WTC11 (cell line): ENCODE measurements at regions not wholly inside any gene's neighbourhood (a gene's known extent, or its start where the extent isn't known, plus 50 kb on each side); places are given as distances from the start of the nearest gene placed in this dataset.

Source experiments
- ATAC-seq: fragments of 200-7000 bp; cut with Tn5 transposase; 2 replicates; pipeline ENCODE4 v1.10.0; 2021; ENCODE audit warnings: mild to moderate bottlenecking, moderate library complexity
- CTCF ChIA-PET: fragments of 300-600 bp; sonication (Branson Sonifier 250); formaldehyde crosslinking; loops from one replicate; lab custom pipeline; 2021; ENCODE audit warnings: antibody characterized with exemption; lab: Charles Lee
- POLR2A ChIA-PET: fragments of 350-600 bp; sonication (Branson Sonifier 250); formaldehyde crosslinking; loops from one replicate; lab custom pipeline; 2021; ENCODE audit warnings: antibody characterized with exemption; lab: Charles Lee
- DNase-seq: peaks from one replicate; pipeline ENCODE4 v3.0.0; 2021; ENCODE audit warnings: low spot score
- H3K27ac Mint-ChIP-seq: 2 replicates; pipeline ENCODE4 v1.8.0; 2021; ENCODE audit warnings: mixed read lengths
- H3K27me3 Mint-ChIP-seq: 2 replicates; pipeline ENCODE4 v1.8.0; 2021; ENCODE audit warnings: low read depth, mild to moderate bottlenecking, moderate library complexity, mixed read lengths
- H3K36me3 Mint-ChIP-seq: 2 replicates; pipeline ENCODE4 v1.8.0; 2021; ENCODE audit warnings: mixed read lengths
- H3K4me1 Mint-ChIP-seq: 2 replicates; pipeline ENCODE4 v1.8.0; 2022; ENCODE audit warnings: mixed read lengths
- H3K4me3 Mint-ChIP-seq: 2 replicates; pipeline ENCODE4 v1.8.0; 2021; ENCODE audit warnings: mild to moderate bottlenecking, moderate library complexity, mixed read lengths
- H3K9me3 Mint-ChIP-seq: 2 replicates; pipeline ENCODE4 v1.8.0; 2021; ENCODE audit warnings: mixed read lengths
- ATF2 ChIP-seq: sonication (generic); formaldehyde crosslinking; IDR thresholded peaks from 2 replicates; pipeline ENCODE4 v1.8.1; 2022; ENCODE audit warnings: low read depth, missing genetic modification reagents, borderline replicate concordance
- CBFB ChIP-seq: sonication (generic); formaldehyde crosslinking; IDR thresholded peaks from 2 replicates; pipeline ENCODE4 v1.8.1; 2022; ENCODE audit warnings: mild to moderate bottlenecking, low read depth, missing genetic modification reagents
- EMX1 ChIP-seq: fragments of 250-450 bp; sonication (Bioruptor Pico); IDR thresholded peaks from 2 replicates; pipeline ENCODE4 v1.8.0; 2021; ENCODE audit warnings: mild to moderate bottlenecking
- ETV6 ChIP-seq: sonication (generic); formaldehyde crosslinking; IDR thresholded peaks from 2 replicates; pipeline ENCODE4 v1.8.1; 2022; ENCODE audit warnings: mild to moderate bottlenecking, missing genetic modification reagents
- IRF2 ChIP-seq: sonication (generic); formaldehyde crosslinking; IDR thresholded peaks from 2 replicates; pipeline ENCODE4 v1.8.0; 2022; ENCODE audit warnings: low read depth, missing genetic modification reagents, borderline replicate concordance
- JAZF1 ChIP-seq: fragments of 250-450 bp; sonication (Bioruptor Pico); IDR thresholded peaks from 2 replicates; pipeline ENCODE4 v1.9.0; 2021; ENCODE audit warnings: moderate library complexity, mild to moderate bottlenecking, inconsistent platforms
- OVOL2 ChIP-seq: fragments of 250-450 bp; sonication (Bioruptor Pico); IDR thresholded peaks from 2 replicates; pipeline ENCODE4 v1.9.0; 2021; ENCODE audit warnings: mild to moderate bottlenecking, borderline replicate concordance
- SMAD3 ChIP-seq: sonication (generic); formaldehyde crosslinking; IDR thresholded peaks from 2 replicates; pipeline ENCODE4 v1.8.0; 2022; ENCODE audit warnings: missing genetic modification reagents, mild to moderate bottlenecking, borderline replicate concordance
- TEAD4 ChIP-seq: sonication (generic); formaldehyde crosslinking; IDR thresholded peaks from 2 replicates; pipeline ENCODE4 v1.8.0; 2022; ENCODE audit warnings: mild to moderate bottlenecking, missing genetic modification reagents
- TP53 ChIP-seq: sonication (generic); formaldehyde crosslinking; IDR thresholded peaks from 2 replicates; pipeline ENCODE4 v1.8.1; 2023; ENCODE audit warnings: mild to moderate bottlenecking, missing genetic modification reagents
- ZNF121 ChIP-seq: sonication (generic); formaldehyde crosslinking; IDR thresholded peaks from 2 replicates; pipeline ENCODE4 v1.8.0; 2023; ENCODE audit warnings: missing genetic modification reagents
- ZNF219 ChIP-seq: sonication (generic); formaldehyde crosslinking; IDR thresholded peaks from 2 replicates; pipeline ENCODE4 v1.8.0; 2023; ENCODE audit warnings: missing genetic modification reagents, mild to moderate bottlenecking, borderline replicate concordance
- ZNF263 ChIP-seq: sonication (generic); formaldehyde crosslinking; IDR thresholded peaks from 2 replicates; pipeline ENCODE4 v1.8.1; 2022; ENCODE audit warnings: low read depth, mild to moderate bottlenecking, moderate library complexity, missing genetic modification reagents
- ZNF317 ChIP-seq: sonication (generic); formaldehyde crosslinking; IDR thresholded peaks from 2 replicates; pipeline ENCODE4 v1.8.1; 2023; ENCODE audit warnings: low read depth, mild to moderate bottlenecking, moderate library complexity, missing genetic modification reagents, borderline replicate concordance
- ZNF396 ChIP-seq: fragments of 250-450 bp; sonication (Bioruptor Pico); IDR thresholded peaks from 2 replicates; pipeline ENCODE4 v1.8.0; 2021; ENCODE audit warnings: mild to moderate bottlenecking, moderate library complexity, borderline replicate concordance
- ZNF416 ChIP-seq: fragments of 250-450 bp; sonication (Bioruptor Pico); IDR thresholded peaks from 2 replicates; pipeline ENCODE4 v1.9.0; 2021; ENCODE audit warnings: mild to moderate bottlenecking, inconsistent platforms
- ZNF671 ChIP-seq: fragments of 250-450 bp; sonication (Bioruptor Pico); IDR thresholded peaks from 2 replicates; pipeline ENCODE4 v1.8.0; 2021; ENCODE audit warnings: mild to moderate bottlenecking
- TF ChIP-seq, protein P1 (sequence below): sonication (generic); formaldehyde crosslinking; IDR thresholded peaks from 2 replicates; pipeline ENCODE4 v1.8.0; 2023; ENCODE audit warnings: missing genetic modification reagents, mild to moderate bottlenecking, borderline replicate concordance
- TF ChIP-seq, protein P2 (sequence below): fragments of 250-450 bp; sonication (Bioruptor Pico); IDR thresholded peaks from 2 replicates; pipeline ENCODE4 v1.8.0; 2021; ENCODE audit warnings: mild to moderate bottlenecking
- TF ChIP-seq, protein P3 (sequence below): sonication (generic); formaldehyde crosslinking; IDR thresholded peaks from 2 replicates; pipeline ENCODE4 v1.8.0; 2022; ENCODE audit warnings: mild to moderate bottlenecking, missing genetic modification reagents

DNA sequence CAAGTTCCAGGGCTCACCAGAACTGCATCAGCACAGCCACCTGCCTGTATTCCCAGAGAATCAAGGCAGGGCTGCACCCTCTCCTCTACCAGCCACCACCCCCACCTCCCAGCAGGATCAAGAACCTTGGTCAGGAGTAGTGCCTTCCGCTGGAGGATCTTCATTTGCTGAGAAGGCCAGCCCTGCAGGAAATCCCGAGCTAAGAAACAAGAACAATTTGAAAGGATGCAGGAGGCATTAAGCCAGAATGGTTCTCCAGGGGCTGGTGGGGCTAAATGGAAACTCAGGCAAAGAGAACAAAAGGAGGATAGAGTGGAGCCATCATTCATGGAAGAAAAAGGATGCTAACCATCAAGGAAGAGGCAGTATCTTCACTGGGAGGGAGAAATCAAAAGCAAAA lies 147.3 kb upstream of the SLC14A2 start (continued):
- TF ChIP-seq, protein P1, sequence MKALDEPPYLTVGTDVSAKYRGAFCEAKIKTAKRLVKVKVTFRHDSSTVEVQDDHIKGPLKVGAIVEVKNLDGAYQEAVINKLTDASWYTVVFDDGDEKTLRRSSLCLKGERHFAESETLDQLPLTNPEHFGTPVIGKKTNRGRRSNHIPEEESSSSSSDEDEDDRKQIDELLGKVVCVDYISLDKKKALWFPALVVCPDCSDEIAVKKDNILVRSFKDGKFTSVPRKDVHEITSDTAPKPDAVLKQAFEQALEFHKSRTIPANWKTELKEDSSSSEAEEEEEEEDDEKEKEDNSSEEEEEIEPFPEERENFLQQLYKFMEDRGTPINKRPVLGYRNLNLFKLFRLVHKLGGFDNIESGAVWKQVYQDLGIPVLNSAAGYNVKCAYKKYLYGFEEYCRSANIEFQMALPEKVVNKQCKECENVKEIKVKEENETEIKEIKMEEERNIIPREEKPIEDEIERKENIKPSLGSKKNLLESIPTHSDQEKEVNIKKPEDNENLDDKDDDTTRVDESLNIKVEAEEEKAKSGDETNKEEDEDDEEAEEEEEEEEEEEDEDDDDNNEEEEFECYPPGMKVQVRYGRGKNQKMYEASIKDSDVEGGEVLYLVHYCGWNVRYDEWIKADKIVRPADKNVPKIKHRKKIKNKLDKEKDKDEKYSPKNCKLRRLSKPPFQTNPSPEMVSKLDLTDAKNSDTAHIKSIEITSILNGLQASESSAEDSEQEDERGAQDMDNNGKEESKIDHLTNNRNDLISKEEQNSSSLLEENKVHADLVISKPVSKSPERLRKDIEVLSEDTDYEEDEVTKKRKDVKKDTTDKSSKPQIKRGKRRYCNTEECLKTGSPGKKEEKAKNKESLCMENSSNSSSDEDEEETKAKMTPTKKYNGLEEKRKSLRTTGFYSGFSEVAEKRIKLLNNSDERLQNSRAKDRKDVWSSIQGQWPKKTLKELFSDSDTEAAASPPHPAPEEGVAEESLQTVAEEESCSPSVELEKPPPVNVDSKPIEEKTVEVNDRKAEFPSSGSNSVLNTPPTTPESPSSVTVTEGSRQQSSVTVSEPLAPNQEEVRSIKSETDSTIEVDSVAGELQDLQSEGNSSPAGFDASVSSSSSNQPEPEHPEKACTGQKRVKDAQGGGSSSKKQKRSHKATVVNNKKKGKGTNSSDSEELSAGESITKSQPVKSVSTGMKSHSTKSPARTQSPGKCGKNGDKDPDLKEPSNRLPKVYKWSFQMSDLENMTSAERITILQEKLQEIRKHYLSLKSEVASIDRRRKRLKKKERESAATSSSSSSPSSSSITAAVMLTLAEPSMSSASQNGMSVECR (CRISPR knock-in tag): no peak
- TF ChIP-seq ZNF416 (CRISPR knock-in tag) (no peak), ZNF219 (no peak), JAZF1 (no peak), TP53 (CRISPR knock-in tag) (no peak), SMAD3 (CRISPR knock-in tag) (no peak), ETV6 (CRISPR knock-in tag) (no peak)

DNA sequence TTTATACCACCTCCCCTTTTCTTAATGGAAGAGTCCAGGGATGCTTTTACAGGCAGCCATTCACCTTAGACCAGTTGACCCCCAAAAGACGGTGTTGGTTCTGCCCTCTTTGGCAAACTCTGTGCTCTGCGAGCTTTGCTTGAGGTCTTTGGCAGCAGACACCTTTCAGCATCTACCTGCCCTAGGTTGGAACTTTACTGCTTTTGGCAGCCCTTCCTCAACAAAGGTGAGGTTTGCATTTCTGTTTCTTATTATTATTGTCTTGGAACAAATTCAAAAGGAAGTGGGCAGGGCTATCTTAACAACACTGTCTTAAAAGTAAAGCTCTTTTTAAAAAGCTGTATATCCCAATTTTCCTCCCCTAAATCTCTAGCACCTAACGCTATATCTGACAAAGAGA lies 136.4 kb upstream of the SLC14A2 start:
- no peak overlapping the region for H3K27ac Mint-ChIP-seq
- peaks cover 8% of the 10 kb centered on the region; the same call in 1 of the 2 replicates for H3K9me3 Mint-ChIP-seq
- DNase-seq (no peak), ATAC-seq (no peak)
- TF ChIP-seq EMX1 (no peak), ZNF396 (CRISPR knock-in tag) (no peak), ZNF317 (CRISPR knock-in tag) (no peak)
- no peaks in the 10 kb centered on the region; the same call in 1 of the 2 replicates for H3K27me3 Mint-ChIP-seq
- CTCF ChIA-PET: interaction anchor here (1.0 kb wide), 1 partner anchor 47 kb away, joined by 3 read pairs; no protein-coding TSS in a partner anchor
- no peaks in the 10 kb centered on the region for H3K36me3 Mint-ChIP-seq
- H3K4me3 Mint-ChIP-seq: no peak overlapping the region
- peaks cover 5% of the 10 kb centered on the region; the same call in 1 of the 2 replicates for H3K4me1 Mint-ChIP-seq
- POLR2A ChIA-PET: no interaction called here

DNA sequence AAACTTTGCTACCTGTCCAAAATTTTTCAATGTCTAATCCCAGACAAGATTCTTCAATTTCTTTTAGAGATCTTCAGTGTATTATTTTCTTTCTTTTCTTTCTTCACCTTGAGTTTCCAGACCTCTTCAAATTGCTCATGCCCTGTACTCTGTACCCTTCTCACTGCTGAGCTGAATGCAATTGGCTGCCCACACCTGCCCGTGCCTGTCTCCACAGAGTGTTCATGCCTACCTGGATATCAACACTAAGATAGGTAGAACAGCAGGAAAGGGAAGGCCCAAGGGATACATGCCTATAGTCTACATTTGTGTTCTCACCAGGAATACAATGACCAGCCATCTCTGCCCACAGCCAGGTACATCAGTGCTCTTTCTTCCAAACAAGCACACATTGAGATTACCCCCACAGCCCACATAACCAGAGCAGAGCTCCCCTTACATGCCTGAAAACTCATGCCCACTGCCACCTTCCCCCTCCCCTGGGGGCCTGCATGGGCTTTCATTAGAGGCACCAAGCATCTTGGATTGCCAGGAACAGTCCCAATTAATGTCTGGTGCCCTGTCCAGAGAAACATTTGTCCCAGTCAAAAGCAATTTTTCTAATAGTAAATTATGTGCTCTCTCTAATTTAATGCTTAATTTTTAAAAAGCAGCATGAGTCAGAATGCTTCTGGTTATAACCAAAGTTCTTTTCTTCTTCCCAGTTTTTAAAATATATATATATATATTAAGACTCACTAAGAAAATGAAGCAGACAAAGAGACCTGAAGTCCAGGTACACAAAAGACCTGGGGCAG lies 134.9 kb upstream of the SLC14A2 start:
- H3K4me3 Mint-ChIP-seq: no peak overlapping the region
- no peaks in the 10 kb centered on the region; the same call in 1 of the 2 replicates for H3K27me3 Mint-ChIP-seq
- ATAC-seq: no peak
- H3K9me3 Mint-ChIP-seq: peaks cover 8% of the 10 kb centered on the region; the same call in 1 of the 2 replicates
- CTCF ChIA-PET: no interaction called here
- no peak overlapping the region for H3K27ac Mint-ChIP-seq
- POLR2A ChIA-PET: no interaction called here
- DNase-seq: no peak
- H3K36me3 Mint-ChIP-seq: no peaks in the 10 kb centered on the region
- no peak for TF ChIP-seq ZNF263
- TF ChIP-seq ZNF121 (CRISPR knock-in tag): no peak
- no peak for TF ChIP-seq OVOL2 (CRISPR knock-in tag)
- TF ChIP-seq IRF2: no peak
- peaks cover 5% of the 10 kb centered on the region; the same call in 1 of the 2 replicates for H3K4me1 Mint-ChIP-seq

DNA sequence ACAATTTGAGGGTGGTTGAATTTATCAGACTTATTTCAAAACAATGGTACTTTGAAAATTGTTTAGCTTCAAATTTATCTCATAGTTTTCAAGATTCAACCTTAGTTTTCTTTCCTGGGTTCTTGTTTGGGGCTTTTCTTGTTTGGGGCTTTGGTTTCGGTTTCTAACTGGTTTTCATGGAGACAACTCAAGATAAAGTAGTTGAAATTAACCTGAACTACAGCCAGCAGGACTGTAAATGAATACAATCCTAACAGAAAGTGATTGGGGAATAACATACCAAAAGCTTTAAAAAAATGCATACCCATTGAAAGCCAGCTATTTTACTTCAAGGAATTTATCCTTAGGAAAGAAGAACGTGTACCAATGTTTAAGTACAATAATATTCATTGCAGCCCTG lies 133.5 kb upstream of the SLC14A2 start:
- ChIA-PET POLR2A (no interaction called here), CTCF (no interaction called here)
- H3K27ac Mint-ChIP-seq: no peak overlapping the region
- H3K36me3 Mint-ChIP-seq: no peaks in the 10 kb centered on the region
- DNase-seq: no peak
- H3K4me1 Mint-ChIP-seq: peaks cover 5% of the 10 kb centered on the region; the same call in 1 of the 2 replicates
- no peak for ATAC-seq
- H3K4me3 Mint-ChIP-seq: no peak overlapping the region
- H3K9me3 Mint-ChIP-seq: peaks cover 9% of the 10 kb centered on the region
- no peaks in the 10 kb centered on the region; the same call in 1 of the 2 replicates for H3K27me3 Mint-ChIP-seq
- no peak for TF ChIP-seq CBFB (CRISPR knock-in tag)
- TF ChIP-seq, protein P2, sequence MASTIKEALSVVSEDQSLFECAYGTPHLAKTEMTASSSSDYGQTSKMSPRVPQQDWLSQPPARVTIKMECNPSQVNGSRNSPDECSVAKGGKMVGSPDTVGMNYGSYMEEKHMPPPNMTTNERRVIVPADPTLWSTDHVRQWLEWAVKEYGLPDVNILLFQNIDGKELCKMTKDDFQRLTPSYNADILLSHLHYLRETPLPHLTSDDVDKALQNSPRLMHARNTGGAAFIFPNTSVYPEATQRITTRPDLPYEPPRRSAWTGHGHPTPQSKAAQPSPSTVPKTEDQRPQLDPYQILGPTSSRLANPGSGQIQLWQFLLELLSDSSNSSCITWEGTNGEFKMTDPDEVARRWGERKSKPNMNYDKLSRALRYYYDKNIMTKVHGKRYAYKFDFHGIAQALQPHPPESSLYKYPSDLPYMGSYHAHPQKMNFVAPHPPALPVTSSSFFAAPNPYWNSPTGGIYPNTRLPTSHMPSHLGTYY (CRISPR knock-in tag): no peak
- no peak for TF ChIP-seq TEAD4 (CRISPR knock-in tag)
- TF ChIP-seq ATF2 (CRISPR knock-in tag): no peak
- no peak for TF ChIP-seq ZNF671 (CRISPR knock-in tag)
- TF ChIP-seq, protein P3, sequence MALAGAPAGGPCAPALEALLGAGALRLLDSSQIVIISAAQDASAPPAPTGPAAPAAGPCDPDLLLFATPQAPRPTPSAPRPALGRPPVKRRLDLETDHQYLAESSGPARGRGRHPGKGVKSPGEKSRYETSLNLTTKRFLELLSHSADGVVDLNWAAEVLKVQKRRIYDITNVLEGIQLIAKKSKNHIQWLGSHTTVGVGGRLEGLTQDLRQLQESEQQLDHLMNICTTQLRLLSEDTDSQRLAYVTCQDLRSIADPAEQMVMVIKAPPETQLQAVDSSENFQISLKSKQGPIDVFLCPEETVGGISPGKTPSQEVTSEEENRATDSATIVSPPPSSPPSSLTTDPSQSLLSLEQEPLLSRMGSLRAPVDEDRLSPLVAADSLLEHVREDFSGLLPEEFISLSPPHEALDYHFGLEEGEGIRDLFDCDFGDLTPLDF (CRISPR knock-in tag): no peak
